ENCODE measurements at regions not wholly inside any gene's neighbourhood (a gene's known extent, or its start where the extent isn't known, plus 50 kb on each side); places are given as distances from the start of the nearest gene placed in this dataset.
A peak's percentile ranks its signal among the peaks of the same experiment; 100 is the strongest.

- H4K91ac ChIP-seq (ENCODE audit: insufficient read depth, low read depth, low read length): no peak overlapping the region
- dilution Hi-C loops (cut with HindIII; ENCODE audit: low sequenced_read_pairs, unreplicated experiment) (no loop called here), intact Hi-C loops (cut with micrococcal nuclease) (loop anchor here (1.0 to 10.0 kb wide), 6 partner anchors 122 to 1239 kb away; partner anchors contain the start of gene ARID1B), in situ Hi-C loops (cut with MboI; ENCODE audit: low sequenced_read_pairs) (loop anchor here (10.0 to 25.0 kb wide), 4 partner anchors 198 to 1227 kb away; no protein-coding TSS in a partner anchor)
- H3K9me1 ChIP-seq (ENCODE audit: insufficient read depth, low read length): no peaks in the 10 kb centered on the region
- H4K20me1 ChIP-seq (ENCODE audit: insufficient read depth, low read length): no peaks in the 10 kb centered on the region
- H3K79me1 ChIP-seq (ENCODE audit: low read depth in 1 of 2, low read length in 2 of 2): no peaks in the 10 kb centered on the region
- POLR2A ChIA-PET (ENCODE audit: unreplicated experiment): no interaction called here
- no peak overlapping the region for H3K56ac ChIP-seq (ENCODE audit: extremely low read depth, insufficient read depth, low read length)
- H2BK5ac ChIP-seq (ENCODE audit: low read depth, low read length, poor library complexity, severe bottlenecking): no peak overlapping the region
- H3K4me2 ChIP-seq (ENCODE audit: low read depth, low read length): no peak overlapping the region
- no peaks in the 10 kb centered on the region for H3K4me1 ChIP-seq (ENCODE audit: control insufficient read depth, insufficient read depth, low read length)
- no TSS peak for BruUV-seq (replicated peaks)
- no peak overlapping the region for H4K8ac ChIP-seq (ENCODE audit: low read depth in 2 of 2, low read length in 2 of 2)
- H3K27ac ChIP-seq (ENCODE audit: insufficient read depth, low read length): no peak overlapping the region
- peak; percentile 53 for DNase-seq
- H2AFZ ChIP-seq (replicated peaks; ENCODE audit: low read length, poor library complexity): peak overlapping the region; percentile 69
- peaks cover 5% of the 10 kb centered on the region for H3K27me3 ChIP-seq (ENCODE audit: control insufficient read depth, insufficient read depth, low read length)
- no peaks in the 10 kb centered on the region for H3K36me3 ChIP-seq (ENCODE audit: control insufficient read depth, insufficient read depth, low read length)
- no peak overlapping the region for H2AK5ac ChIP-seq (ENCODE audit: low read depth, low read length)
- no peak overlapping the region for H2BK15ac ChIP-seq (ENCODE audit: low read depth, low read length)
- no peak overlapping the region for H4K5ac ChIP-seq (ENCODE audit: low read depth, low read length)
- H2BK120ac ChIP-seq (ENCODE audit: low read depth, low read length): no peak overlapping the region
- no peak overlapping the region for H3K4me3 ChIP-seq (ENCODE audit: insufficient read depth, low read depth, low read length)
- H2AK9ac ChIP-seq (replicated peaks; ENCODE audit: low read depth, low read length, poor library complexity): no peak overlapping the region
- WGBS, 2 experiments (ENCODE audit: extremely low coverage in 2 of 2, insufficient read length in 1 of 2): no CpG with 5 or more reads among the region's 14 CpGs
- CTCF ChIA-PET: interaction anchor here (0.6 to 0.7 kb wide), 2 partner anchors 12 to 23 kb away, joined by 3 read pairs; no protein-coding TSS in a partner anchor
- H3K9me3 ChIP-seq (ENCODE audit: control insufficient read depth, insufficient read depth, low read length): peaks cover 10% of the 10 kb centered on the region
- no peak overlapping the region for H3K9ac ChIP-seq (ENCODE audit: low read depth, low read length)
- no peak overlapping the region for H3K18ac ChIP-seq (ENCODE audit: low read depth, low read length)
- no peak overlapping the region for H2BK20ac ChIP-seq (ENCODE audit: low read depth, low read length)
- no peak for TF ChIP-seq FOS (IDR thresholded peaks at IDR 0.05; ENCODE audit: low read depth, low read length)
- no peak for TF ChIP-seq NFE2L2 (IDR thresholded peaks at IDR 0.05; ENCODE audit: low read depth, low read length)
- TF ChIP-seq POLR2A (IDR thresholded peaks at IDR 0.05; ENCODE audit: low read depth, low read length): no peak
- 0 out of 2 replicates have a peak, but pooled peaks have one; percentile 58 for TF ChIP-seq CHD1 (IDR thresholded peaks at IDR 0.05; ENCODE audit: low read depth, low read length)
- TF ChIP-seq RFX5 (IDR thresholded peaks at IDR 0.05; ENCODE audit: low read depth, low read length): no peak
- TF ChIP-seq MXI1 (IDR thresholded peaks at IDR 0.05; ENCODE audit: borderline replicate concordance, low read depth, low read length): no peak
- no peak for TF ChIP-seq BHLHE40 (IDR thresholded peaks at IDR 0.05; ENCODE audit: low read depth, low read length)
- TF ChIP-seq MAZ (IDR thresholded peaks at IDR 0.05; ENCODE audit: borderline replicate concordance, low read depth, low read length): peak; percentile 51; the same call in 1 of the 2 replicates
- TF ChIP-seq SMC3 (IDR thresholded peaks at IDR 0.05; ENCODE audit: low read depth, low read length): peak; percentile 96
- TF ChIP-seq CTCF (conservative IDR thresholded peaks at IDR 0.05; ENCODE audit: low read depth, low read length): peak; percentile 88
- TF ChIP-seq RAD21 (IDR thresholded peaks at IDR 0.05; ENCODE audit: low read length): peak; percentile 89
- no peak for TF ChIP-seq CEBPB (IDR thresholded peaks at IDR 0.05; ENCODE audit: low read depth, low read length)
- TF ChIP-seq USF2 (IDR thresholded peaks at IDR 0.05; ENCODE audit: low read depth, low read length): no peak
- no peak for TF ChIP-seq RCOR1 (IDR thresholded peaks at IDR 0.05; ENCODE audit: insufficient replicate concordance, low read length)
- peak; percentile 99 for ATAC-seq (ENCODE audit: low read depth)
- no peak overlapping the region for H3K23ac ChIP-seq (ENCODE audit: low read depth, low read length)
- H3K4ac ChIP-seq (ENCODE audit: low read depth, low read length): no peak overlapping the region
- H3K14ac ChIP-seq (replicated peaks; ENCODE audit: low read depth, low read length): no peak overlapping the region
These were observed 212.9 kb upstream of the ARID1B start for GRCh38 chr6:156564127-156564806.
